ENCODE measurements at regions not wholly inside any gene's neighbourhood (a gene's known extent, or its start where the extent isn't known, plus 50 kb on each side); places are given as distances from the start of the nearest gene placed in this dataset.

DNA sequence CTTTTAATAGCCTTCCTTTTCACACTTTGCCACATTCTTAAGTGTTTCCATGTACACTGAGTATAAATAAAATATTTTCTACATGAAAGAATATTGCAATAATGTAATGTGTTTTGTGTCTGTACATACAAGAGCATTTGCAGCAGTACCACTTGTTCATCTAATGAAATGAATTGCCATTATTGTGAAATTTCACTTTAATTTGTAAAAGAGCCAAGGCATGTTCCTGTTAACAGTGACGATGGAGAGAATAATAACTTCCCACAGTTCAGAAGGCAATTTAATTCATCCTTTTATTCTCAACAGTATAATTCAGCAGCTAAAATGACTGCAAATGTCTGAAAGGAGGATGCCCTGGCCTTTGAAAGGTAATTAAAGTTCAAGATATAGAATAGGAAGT, 853.9 kb downstream of the LRRTM4 start:
- Mint-ChIP-seq H3K4me1 (peaks cover 4% of the 10 kb centered on the region), H3K27me3 (ENCODE audit: insufficient read depth) (no peaks in the 10 kb centered on the region), H3K4me3 (no peak overlapping the region), H3K9me3 (no peaks in the 10 kb centered on the region), H3K27ac (no peak overlapping the region), H3K36me3 (ENCODE audit: low read depth) (no peaks in the 10 kb centered on the region)
- Histone ChIP-seq H3K9me3 (ENCODE audit: control insufficient read depth, low read length) (no peaks in the 10 kb centered on the region), H3K9ac (ENCODE audit: extremely low read depth, low read length, poor library complexity, severe bottlenecking) (no peak overlapping the region), H3K4me1 (ENCODE audit: control insufficient read depth, insufficient read depth, low read length) (no peaks in the 10 kb centered on the region), H3K36me3 (ENCODE audit: control insufficient read depth, insufficient read depth, low read length) (no peaks in the 10 kb centered on the region), H3K27ac (ENCODE audit: low read depth, low read length) (no peak overlapping the region), H3K4me3 (ENCODE audit: low read length) (no peak overlapping the region), H3K27me3 (ENCODE audit: control insufficient read depth, insufficient read depth, low read length, poor library complexity, severe bottlenecking) (no peaks in the 10 kb centered on the region)
- TF ChIP-seq, protein P1, sequence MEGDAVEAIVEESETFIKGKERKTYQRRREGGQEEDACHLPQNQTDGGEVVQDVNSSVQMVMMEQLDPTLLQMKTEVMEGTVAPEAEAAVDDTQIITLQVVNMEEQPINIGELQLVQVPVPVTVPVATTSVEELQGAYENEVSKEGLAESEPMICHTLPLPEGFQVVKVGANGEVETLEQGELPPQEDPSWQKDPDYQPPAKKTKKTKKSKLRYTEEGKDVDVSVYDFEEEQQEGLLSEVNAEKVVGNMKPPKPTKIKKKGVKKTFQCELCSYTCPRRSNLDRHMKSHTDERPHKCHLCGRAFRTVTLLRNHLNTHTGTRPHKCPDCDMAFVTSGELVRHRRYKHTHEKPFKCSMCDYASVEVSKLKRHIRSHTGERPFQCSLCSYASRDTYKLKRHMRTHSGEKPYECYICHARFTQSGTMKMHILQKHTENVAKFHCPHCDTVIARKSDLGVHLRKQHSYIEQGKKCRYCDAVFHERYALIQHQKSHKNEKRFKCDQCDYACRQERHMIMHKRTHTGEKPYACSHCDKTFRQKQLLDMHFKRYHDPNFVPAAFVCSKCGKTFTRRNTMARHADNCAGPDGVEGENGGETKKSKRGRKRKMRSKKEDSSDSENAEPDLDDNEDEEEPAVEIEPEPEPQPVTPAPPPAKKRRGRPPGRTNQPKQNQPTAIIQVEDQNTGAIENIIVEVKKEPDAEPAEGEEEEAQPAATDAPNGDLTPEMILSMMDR (conservative IDR thresholded peaks at IDR 0.05) = no peak
- 70 to 93% methylated on average over 1 of the region's 1 CpG for WGBS, 2 experiments (ENCODE audit: insufficient coverage in 1 of 2, insufficient read length in 1 of 2)
- no peak for DNase-seq

DNA sequence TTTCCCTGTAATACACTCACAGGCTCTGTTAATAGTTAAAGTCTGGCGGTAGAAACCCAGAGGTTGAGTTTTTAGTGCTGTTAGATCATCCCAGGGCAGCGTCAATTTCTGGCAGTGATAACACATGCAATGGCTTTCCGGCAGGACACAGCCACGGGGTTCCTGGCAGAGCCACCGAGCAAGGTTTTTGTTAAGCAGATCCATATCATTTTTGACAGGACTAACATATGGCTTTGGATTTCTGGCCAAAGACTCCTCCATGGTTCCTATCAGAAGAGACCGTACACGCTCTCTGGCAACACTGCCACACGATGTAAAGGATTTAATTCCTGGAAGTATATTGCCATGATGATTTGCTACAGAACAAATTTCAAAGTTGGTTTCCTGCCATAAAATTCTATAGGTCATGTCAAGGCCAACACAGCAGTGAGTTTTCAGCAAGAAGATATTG, 854.3 kb downstream of the LRRTM4 start:
- H3K27ac Mint-ChIP-seq = no peak overlapping the region
- no peak for DNase-seq

DNA sequence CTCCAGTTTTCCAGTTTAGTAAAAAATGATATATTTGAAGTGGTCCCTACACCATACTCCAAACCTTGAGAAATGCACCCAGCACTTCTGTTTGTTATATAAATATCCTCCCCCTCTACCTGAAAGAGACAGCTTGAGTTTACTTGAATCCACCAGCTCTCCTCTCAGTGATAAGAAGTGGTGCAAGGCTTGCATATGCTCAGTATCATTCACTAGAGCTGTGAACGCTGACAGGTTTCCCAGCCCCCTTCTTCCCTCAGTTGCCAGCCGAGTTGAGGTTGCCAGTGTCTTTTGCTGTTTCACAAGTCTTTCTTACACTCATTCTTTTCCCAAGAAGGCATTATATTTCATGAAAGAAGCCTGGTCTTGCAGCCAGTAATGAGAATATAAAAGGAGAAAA, 880.0 kb downstream of the LRRTM4 start:
- Mint-ChIP-seq H3K27me3 (ENCODE audit: insufficient read depth) (no peaks in the 10 kb centered on the region), H3K27ac (peak overlapping the region; percentile 60), H3K9me3 (peaks cover 7% of the 10 kb centered on the region), H3K4me3 (no peak overlapping the region), H3K4me1 (peaks cover 26% of the 10 kb centered on the region), H3K36me3 (ENCODE audit: low read depth) (peaks cover 4% of the 10 kb centered on the region)
- H3K9ac ChIP-seq (ENCODE audit: extremely low read depth, low read length, poor library complexity, severe bottlenecking) = no peak overlapping the region
- WGBS, 2 experiments (ENCODE audit: insufficient coverage in 1 of 2, insufficient read length in 1 of 2) = 24 to 27% methylated on average over 2 of the region's 2 CpGs
- no peak for DNase-seq
- no peaks in the 10 kb centered on the region for H3K36me3 ChIP-seq (ENCODE audit: control insufficient read depth, insufficient read depth, low read length)
- no peaks in the 10 kb centered on the region for H3K4me1 ChIP-seq (ENCODE audit: control insufficient read depth, insufficient read depth, low read length)
- H3K27me3 ChIP-seq (ENCODE audit: control insufficient read depth, insufficient read depth, low read length, poor library complexity, severe bottlenecking) = no peaks in the 10 kb centered on the region
- TF ChIP-seq, protein P1 (conservative IDR thresholded peaks at IDR 0.05) = no peak
- peak overlapping the region; percentile 32 for H3K4me3 ChIP-seq (ENCODE audit: low read length)
- no peak overlapping the region for H3K27ac ChIP-seq (ENCODE audit: low read depth, low read length)
- peaks cover 7% of the 10 kb centered on the region for H3K9me3 ChIP-seq (ENCODE audit: control insufficient read depth, low read length)

More for the DNA sequence above, 854.3 kb downstream of the LRRTM4 start:
- Histone ChIP-seq H3K27ac (ENCODE audit: low read depth, low read length) (no peak overlapping the region), H3K9ac (ENCODE audit: extremely low read depth, low read length, poor library complexity, severe bottlenecking) (no peak overlapping the region), H3K27me3 (ENCODE audit: control insufficient read depth, insufficient read depth, low read length, poor library complexity, severe bottlenecking) (no peaks in the 10 kb centered on the region), H3K4me1 (ENCODE audit: control insufficient read depth, insufficient read depth, low read length) (no peaks in the 10 kb centered on the region), H3K4me3 (ENCODE audit: low read length) (no peak overlapping the region), H3K9me3 (ENCODE audit: control insufficient read depth, low read length) (no peaks in the 10 kb centered on the region), H3K36me3 (ENCODE audit: control insufficient read depth, insufficient read depth, low read length) (no peaks in the 10 kb centered on the region)
- TF ChIP-seq, protein P1 (conservative IDR thresholded peaks at IDR 0.05) = no peak
- no peaks in the 10 kb centered on the region for H3K27me3 Mint-ChIP-seq (ENCODE audit: insufficient read depth)
- 90 to 93% methylated on average over 8 of the region's 8 CpGs for WGBS, 2 experiments (ENCODE audit: insufficient coverage in 1 of 2, insufficient read length in 1 of 2)
- H3K4me3 Mint-ChIP-seq = no peak overlapping the region
- H3K36me3 Mint-ChIP-seq (ENCODE audit: low read depth) = no peaks in the 10 kb centered on the region
- H3K9me3 Mint-ChIP-seq = no peaks in the 10 kb centered on the region
- H3K4me1 Mint-ChIP-seq = peaks cover 4% of the 10 kb centered on the region
